Heart left ventricle (tissue), 13 donors: ENCODE measurements at regions not wholly inside any gene's neighbourhood (a gene's known extent, or its start where the extent isn't known, plus 50 kb on each side); places are given as distances from the start of the nearest gene placed in this dataset.

Experiments used
- CTCF ChIP-seq, 12 donors: fragments of 200-600 bp; sonication (generic) in 4 of 12; IDR thresholded peaks; one replicate each; pipeline versions ENCODE4 v1.5.0 to v1.8.0; 2018 to 2022; ENCODE audit warnings: antibody characterized with exemption in 12 of 12, mild to moderate bottlenecking in 5 of 12
- POLR2A ChIP-seq, 2 donors: fragments of 450-650 bp; IDR thresholded peaks; one replicate each; pipeline ENCODE4 v1.6.1; 2017; ENCODE audit warnings: antibody characterized with exemption in 2 of 2, mild to moderate bottlenecking in 2 of 2, moderate library complexity in 2 of 2
- donor health status: ischemic (EF 13 %, LVEDD 7.1; RV severe dilation, severe dysfunction).
- donor health status: DM: no; HTN: yes; CAD: no.
- donor health status: DM: no; HTN: no; CAD: no.
- donor health status: ischemic (EF 25% LVEDD 6.9; RV normal size, moderate dysfunction).
- donor health status: ischemic (EF 25% LVEDD 5.7; RV mildly dilated, moderate dysfunction).
- donor health status: ischemic (EF 35%, LVEDD 5.7; RV mildly dilated, moderate dysfunction).
- donor health status: nonischemic (EF 11% LVEDD 7.7; RV severe dilation, severe dysfunction).
- donor health status: DM: yes; HTN: yes; CAD: no.
- donor health status: PGD.
- donor health status: ischemic (EF 29% LVEDD 5.4; RV normal size, mild dysfunction).
- donor health status: nonischemic (EF 23%, LVEDD 6.1; RV moderate dilation, normal function).

DNA sequence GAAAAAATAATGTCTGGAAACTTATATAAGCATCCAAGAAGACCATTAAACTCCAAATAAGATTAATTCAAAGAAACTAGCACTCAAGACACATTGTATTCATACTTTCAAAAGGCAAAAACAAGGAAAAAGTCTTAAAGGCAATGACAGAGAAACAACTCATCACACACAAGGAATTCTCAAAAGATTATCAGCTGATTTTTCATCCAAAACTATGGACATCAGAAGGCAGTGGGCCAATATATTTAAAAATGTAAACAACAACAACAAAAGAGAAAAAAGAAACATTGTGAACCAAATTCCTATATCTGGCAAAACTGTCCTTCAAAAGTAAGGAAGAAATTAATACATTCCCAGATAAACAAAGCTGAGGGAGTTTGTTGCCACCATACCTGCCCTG is 711.4 kb upstream of the GALNTL6 start:
- no peak for TF ChIP-seq CTCF (IDR thresholded peaks at IDR 0.05)
- no peak for TF ChIP-seq POLR2A (IDR thresholded peaks at IDR 0.05)
